Occipital lobe (tissue), 2 donors: ENCODE measurements at regions not wholly inside any gene's neighbourhood (a gene's known extent, or its start where the extent isn't known, plus 50 kb on each side); places are given as distances from the start of the nearest gene placed in this dataset. TPM values are rescaled to one million over a fixed set of nuclear protein-coding genes. Genes with fewer than 3 reads are reported as not detected.

Experiments used
- DNase-seq: peaks from one replicate; lab custom pipeline; 2025; lab: John Stamatoyannopoulos, UW
- small RNA-seq: library from RNA; depleted of rRNA; stranded (forward); fragments of <200 nt; gene quantifications from one replicate; pipeline ENCODE3, GENCODE V24; 2014

GRCh38 chr5:24737163-24737562, 92.4 kb upstream of the CDH10 start:
- DNase-seq = no peak

- DNase-seq = no peak
Measured at GRCh38 chr5:24735284-24735683, 90.5 kb upstream of the CDH10 start.

GRCh38 chr5:24732184-24732583, 87.4 kb upstream of the CDH10 start:
- no peak for DNase-seq

DNA sequence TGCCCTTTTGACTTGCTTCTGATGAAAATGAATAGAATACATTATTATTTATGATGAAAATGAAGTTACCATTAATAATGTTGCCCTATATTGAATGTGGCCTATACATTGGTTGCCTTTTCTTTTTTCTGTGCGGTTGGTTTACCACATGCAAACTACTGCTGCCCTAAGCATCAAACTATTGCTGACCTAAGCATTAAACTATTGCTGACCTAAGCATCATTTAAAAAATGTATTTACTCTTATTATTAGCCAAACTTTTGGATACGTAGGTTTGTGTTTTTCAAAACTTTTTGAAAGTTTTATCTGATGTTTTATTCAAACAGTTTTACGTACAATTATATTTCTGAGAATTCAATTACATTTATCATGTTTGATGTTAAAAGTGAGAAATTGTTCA, 76.0 kb upstream of the CDH10 start:
- DNase-seq = no peak

DNA sequence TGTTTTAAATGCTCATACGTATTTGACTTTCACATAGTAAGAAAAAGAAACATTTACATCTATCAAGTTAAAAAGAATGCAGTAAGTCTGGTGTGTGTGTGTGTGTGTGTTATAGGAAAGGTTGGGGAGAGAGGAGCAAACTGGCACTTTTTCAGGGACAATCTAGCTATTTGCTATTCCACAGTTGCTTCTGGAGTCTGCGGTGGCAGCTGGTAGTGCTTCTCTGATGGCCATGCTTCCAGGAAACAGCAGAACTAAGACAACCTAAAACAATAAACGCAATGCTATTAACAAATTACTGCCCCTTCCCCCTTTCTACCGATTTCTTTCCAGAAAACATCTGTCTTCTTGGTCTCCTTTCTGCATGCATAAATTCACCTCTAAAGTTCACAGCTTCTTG, 70.0 kb upstream of the CDH10 start:
- no peak for DNase-seq

DNA sequence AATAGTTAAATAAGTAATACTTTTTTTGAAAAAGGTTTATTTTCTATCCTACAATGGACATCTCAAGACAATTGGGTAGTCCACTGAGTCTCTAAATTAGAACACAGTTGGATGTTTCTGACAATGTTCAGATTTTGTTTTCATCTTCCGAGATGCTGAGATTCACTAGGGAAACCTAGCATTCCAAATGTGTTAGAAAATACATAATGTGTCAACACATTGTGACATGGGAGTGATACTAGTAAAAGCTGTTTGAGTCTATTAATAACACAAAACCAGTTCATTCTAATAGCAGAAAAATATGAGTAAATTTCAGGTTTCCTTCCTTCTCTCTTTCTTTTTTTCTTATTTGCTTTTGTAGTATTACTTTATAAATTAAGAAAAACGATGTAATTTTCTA, 68.2 kb upstream of the CDH10 start:
- no peak for DNase-seq

DNA sequence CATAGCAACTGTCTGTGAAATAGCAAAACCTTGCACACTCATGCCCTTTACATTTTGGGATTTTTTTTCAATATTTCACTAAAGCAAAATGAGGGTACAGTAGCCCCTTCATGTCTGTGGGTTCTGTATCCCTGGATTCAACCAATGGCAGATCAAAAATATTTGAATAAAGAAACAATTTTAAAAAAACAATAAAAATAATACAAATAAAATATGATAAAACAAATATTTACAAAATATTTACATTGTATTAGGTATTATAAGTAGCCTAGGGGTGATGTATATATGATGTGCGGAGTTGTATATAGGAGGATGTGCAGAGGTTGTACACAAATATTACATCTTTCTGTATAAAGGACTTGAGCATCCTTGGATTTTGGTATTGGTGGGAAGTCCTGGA, 67.3 kb upstream of the CDH10 start:
- DNase-seq = no peak

GRCh38 chr5:24703934-24704333, 59.2 kb upstream of the CDH10 start:
- DNase-seq = no peak

Small RNAs in the stretch of these regions (small RNA-seq; reads per million reads assigned to genes)
- not detected for gene AC022140.2
- not detected for gene AC106754.2
- not detected for gene BTG4P1
- gene RF00019 = not detected
- not detected for gene RF00070
- gene RNU6-374P = not detected
